GM23248 (cell line): ENCODE measurements at regions not wholly inside any gene's neighbourhood (a gene's known extent, or its start where the extent isn't known, plus 50 kb on each side); places are given as distances from the start of the nearest gene placed in this dataset.

Source experiments
- DNase-seq: peaks from one replicate; pipeline ENCODE4 v3.0.0-alpha.2; 2015
- H2AFZ ChIP-seq: fragments of 200-600 bp; sonication (generic); 2 replicates; pipeline ENCODE4 v1.6.1; 2016; ENCODE audit warnings: antibody characterized with exemption
- H3F3A ChIP-seq: fragments of 200-600 bp; sonication (generic); 2 replicates; pipeline ENCODE4 v1.6.1; 2016; ENCODE audit warnings: mild to moderate bottlenecking, antibody characterized with exemption, mixed run types; ENCODE audit not compliant: insufficient read depth
- H3K27ac ChIP-seq: fragments of 200-600 bp; sonication (generic); 2 replicates; pipeline ENCODE4 v1.5.1; 2016; ENCODE audit warnings: mild to moderate bottlenecking
- H3K27me3 ChIP-seq: fragments of 200-600 bp; sonication (generic); replicated peaks from 2 replicates; pipeline ENCODE4 v1.6.1; 2016; ENCODE audit warnings: mild to moderate bottlenecking; ENCODE audit not compliant: insufficient read depth
- H3K36me3 ChIP-seq: fragments of 200-600 bp; sonication (generic); 2 replicates; pipeline ENCODE4 v1.6.1; 2016; ENCODE audit warnings: low read depth, mild to moderate bottlenecking
- H3K4me1 ChIP-seq: fragments of 200-600 bp; sonication (generic); 2 replicates; pipeline ENCODE4 v1.6.1; 2016; ENCODE audit warnings: mild to moderate bottlenecking; ENCODE audit not compliant: insufficient read depth
- H3K4me2 ChIP-seq: fragments of 200-600 bp; sonication (generic); one replicate; pipeline ENCODE4 v1.6.1; 2016; ENCODE audit warnings: mild to moderate bottlenecking; ENCODE audit not compliant: unreplicated experiment
- H3K4me3 ChIP-seq: fragments of 200-600 bp; sonication (generic); 2 replicates; pipeline ENCODE4 v1.5.1; 2016; ENCODE audit warnings: mild to moderate bottlenecking
- H3K79me2 ChIP-seq: fragments of 200-600 bp; sonication (generic); 2 replicates; pipeline ENCODE4 v1.6.1; 2016; ENCODE audit warnings: mild to moderate bottlenecking; ENCODE audit not compliant: insufficient read depth
- H3K9ac ChIP-seq: fragments of 200-600 bp; sonication (generic); 2 replicates; pipeline ENCODE4 v1.6.1; 2016; ENCODE audit warnings: mild to moderate bottlenecking
- H3K9me2 ChIP-seq: fragments of 200-600 bp; sonication (generic); 2 replicates; pipeline ENCODE4 v1.6.1; 2016; ENCODE audit warnings: mixed run types, mild to moderate bottlenecking, moderate library complexity; ENCODE audit not compliant: insufficient read depth
- H3K9me3 ChIP-seq: fragments of 200-600 bp; sonication (generic); one replicate; pipeline ENCODE4 v1.6.1; 2017; ENCODE audit warnings: low read depth
- H4K20me1 ChIP-seq: fragments of 200-600 bp; sonication (generic); 2 replicates; pipeline ENCODE4 v1.6.0; 2016; ENCODE audit not compliant: insufficient read depth
- EZH2 ChIP-seq: fragments of 200-600 bp; sonication (generic); IDR thresholded peaks from 2 replicates; pipeline ENCODE4 v1.6.1; 2018; ENCODE audit warnings: antibody characterized with exemption, mild to moderate bottlenecking; ENCODE audit not compliant: insufficient read depth, poor library complexity, severe bottlenecking
- EZH2phosphoT487 ChIP-seq: fragments of 200-600 bp; sonication (generic); IDR thresholded peaks from 2 replicates; pipeline ENCODE4 v1.6.1; 2018; ENCODE audit warnings: antibody characterized with exemption, moderate library complexity, mild to moderate bottlenecking, low read depth; ENCODE audit not compliant: insufficient read depth
- WGBS, 2 experiments: methylation state at CpG; one replicate each; pipeline ENCODE4 v1.1.6; 2015 to 2017; ENCODE audit warnings: low lambda C conversion rate in 2 of 2, low coverage in 1 of 2; ENCODE audit errors: missing lambda C conversion rate in 2 of 2; 5-methylcytosine and 5-hydroxymethylcytosine counted together
- in situ Hi-C: fragments of 300-500 bp; cut with MboI; formaldehyde crosslinking; loops from 2 replicates; pipeline ENCODE4 v1.15.0; 2020

- Histone ChIP-seq H3K9me2 (no peaks in the 10 kb centered on the region), H3K9ac (no peak overlapping the region), H3F3A (no peaks in the 10 kb centered on the region), H3K27me3 (no peaks in the 10 kb centered on the region), H3K79me2 (no peaks in the 10 kb centered on the region), H3K4me2 (no peak overlapping the region), H2AFZ (no peak overlapping the region), H3K4me1 (no peaks in the 10 kb centered on the region), H3K9me3 (no peaks in the 10 kb centered on the region), H3K27ac (no peak overlapping the region), H3K4me3 (no peak overlapping the region), H4K20me1 (no peaks in the 10 kb centered on the region), H3K36me3 (no peaks in the 10 kb centered on the region)
- 2 to 5% methylated on average over 4 of the region's 4 CpGs for WGBS, 2 experiments
- TF ChIP-seq EZH2phosphoT487 (no peak), EZH2 (no peak)
- DNase-seq: no peak
- in situ Hi-C loops: no loop called here
Measured at GRCh38 chr12:97397008-97397407, 65.6 kb upstream of the RMST start.

- in situ Hi-C loops: no loop called here
- Histone ChIP-seq H3K9me3 (no peaks in the 10 kb centered on the region), H3K27me3 (no peaks in the 10 kb centered on the region), H3K4me1 (no peaks in the 10 kb centered on the region), H3K9me2 (no peaks in the 10 kb centered on the region), H3F3A (no peaks in the 10 kb centered on the region), H2AFZ (no peak overlapping the region), H3K36me3 (no peaks in the 10 kb centered on the region), H3K79me2 (no peaks in the 10 kb centered on the region), H3K27ac (no peak overlapping the region), H3K4me3 (no peak overlapping the region), H3K4me2 (no peak overlapping the region), H4K20me1 (no peaks in the 10 kb centered on the region), H3K9ac (no peak overlapping the region)
- DNase-seq: no peak
- WGBS, 2 experiments: 22% methylated on average over 4 of the region's 4 CpGs
- TF ChIP-seq EZH2: no peak
- TF ChIP-seq EZH2phosphoT487: no peak
Measured at GRCh38 chr12:97398704-97399103, 63.9 kb upstream of the RMST start.

GRCh38 chr12:97404093-97404492 lies 58.5 kb upstream of the RMST start:
- WGBS, 2 experiments: 0 to 8% methylated on average over 1 of the region's 1 CpG

GRCh38 chr12:97404543-97404942 lies 58.1 kb upstream of the RMST start:
- no peak overlapping the region for H3K4me3 ChIP-seq
- in situ Hi-C loops: no loop called here
- H2AFZ ChIP-seq: no peak overlapping the region
- TF ChIP-seq EZH2 (no peak), EZH2phosphoT487 (no peak)
- H3K27ac ChIP-seq: no peak overlapping the region
- no peaks in the 10 kb centered on the region for H3K79me2 ChIP-seq
- no peaks in the 10 kb centered on the region for H3K9me3 ChIP-seq
- H3K9me2 ChIP-seq: no peaks in the 10 kb centered on the region
- WGBS, 2 experiments: 3% methylated on average over 2 of the region's 2 CpGs
- H3K36me3 ChIP-seq: no peaks in the 10 kb centered on the region
- no peak overlapping the region for H3K4me2 ChIP-seq
- no peaks in the 10 kb centered on the region for H3F3A ChIP-seq
- no peak overlapping the region for H3K9ac ChIP-seq
- H4K20me1 ChIP-seq: no peaks in the 10 kb centered on the region
- DNase-seq: peak; percentile 43
- H3K27me3 ChIP-seq: no peaks in the 10 kb centered on the region
- no peaks in the 10 kb centered on the region for H3K4me1 ChIP-seq

More at GRCh38 chr12:97404093-97404492, 58.5 kb upstream of the RMST start:
- H3K4me1 ChIP-seq: no peaks in the 10 kb centered on the region
- no peaks in the 10 kb centered on the region for H3K27me3 ChIP-seq
- no peak overlapping the region for H3K27ac ChIP-seq
- H2AFZ ChIP-seq: no peak overlapping the region
- in situ Hi-C loops: no loop called here
- H3K9ac ChIP-seq: no peak overlapping the region
- H3K4me2 ChIP-seq: no peak overlapping the region
- H3K9me3 ChIP-seq: no peaks in the 10 kb centered on the region
- no peaks in the 10 kb centered on the region for H4K20me1 ChIP-seq
- TF ChIP-seq EZH2 (no peak), EZH2phosphoT487 (no peak)
- H3K4me3 ChIP-seq: no peak overlapping the region
- H3K79me2 ChIP-seq: no peaks in the 10 kb centered on the region
- no peaks in the 10 kb centered on the region for H3F3A ChIP-seq
- no peak for DNase-seq
- H3K36me3 ChIP-seq: no peaks in the 10 kb centered on the region
- H3K9me2 ChIP-seq: no peaks in the 10 kb centered on the region

- TF ChIP-seq EZH2phosphoT487: no peak
- TF ChIP-seq EZH2: no peak
- Histone ChIP-seq H4K20me1 (no peaks in the 10 kb centered on the region), H3K27ac (no peak overlapping the region), H3K9me3 (no peaks in the 10 kb centered on the region), H3K4me1 (no peaks in the 10 kb centered on the region), H3K9me2 (no peaks in the 10 kb centered on the region), H2AFZ (no peak overlapping the region), H3K36me3 (no peaks in the 10 kb centered on the region), H3K4me2 (no peak overlapping the region), H3K9ac (no peak overlapping the region), H3K79me2 (no peaks in the 10 kb centered on the region), H3K27me3 (no peaks in the 10 kb centered on the region), H3F3A (no peaks in the 10 kb centered on the region), H3K4me3 (no peak overlapping the region)
- in situ Hi-C loops: no loop called here
- DNase-seq: no peak
- 71 to 84% methylated on average over 3 of the region's 3 CpGs for WGBS, 2 experiments
Measured at GRCh38 chr12:97408363-97408762, 54.2 kb upstream of the RMST start.
